ENCODE measurements at regions not wholly inside any gene's neighbourhood (a gene's known extent, or its start where the extent isn't known, plus 50 kb on each side); places are given as distances from the start of the nearest gene placed in this dataset.

- TF ChIP-seq GATA3 (IDR thresholded peaks at IDR 0.05; ENCODE audit: low read depth, low read length): no peak
- TF ChIP-seq GATA2 (IDR thresholded peaks at IDR 0.05; ENCODE audit: low read depth, low read length): no peak
Measured at GRCh38 chr4:53705151-53705764, 114.0 kb upstream of the LNX1 start.

- no peak for TF ChIP-seq GATA2 (IDR thresholded peaks at IDR 0.05; ENCODE audit: low read depth, low read length)
- TF ChIP-seq GATA3 (IDR thresholded peaks at IDR 0.05; ENCODE audit: low read depth, low read length): no peak
Measured at GRCh38 chr4:53704329-53704728, 113.0 kb upstream of the LNX1 start.

- no peak for TF ChIP-seq GATA3 (IDR thresholded peaks at IDR 0.05; ENCODE audit: low read depth, low read length)
- no peak for TF ChIP-seq GATA2 (IDR thresholded peaks at IDR 0.05; ENCODE audit: low read depth, low read length)
Measured at GRCh38 chr4:53703267-53703655, 112.0 kb upstream of the LNX1 start.

GRCh38 chr4:53702334-53703266 is 111.3 kb upstream of the LNX1 start:
- TF ChIP-seq GATA2 (IDR thresholded peaks at IDR 0.05; ENCODE audit: low read depth, low read length): no peak
- TF ChIP-seq GATA3 (IDR thresholded peaks at IDR 0.05; ENCODE audit: low read depth, low read length): no peak

GRCh38 chr4:53697016-53697685 is 105.9 kb upstream of the LNX1 start:
- TF ChIP-seq GATA2 (IDR thresholded peaks at IDR 0.05; ENCODE audit: low read depth, low read length): no peak

- TF ChIP-seq GATA3 (IDR thresholded peaks at IDR 0.05; ENCODE audit: low read depth, low read length) (no peak), GATA2 (IDR thresholded peaks at IDR 0.05; ENCODE audit: low read depth, low read length) (no peak)
Measured at GRCh38 chr4:53695540-53696463, 104.5 kb upstream of the LNX1 start.

GRCh38 chr4:53694666-53695065 is 103.4 kb upstream of the LNX1 start:
- TF ChIP-seq GATA2 (IDR thresholded peaks at IDR 0.05; ENCODE audit: low read depth, low read length) (no peak), GATA3 (IDR thresholded peaks at IDR 0.05; ENCODE audit: low read depth, low read length) (no peak)

- TF ChIP-seq GATA2 (IDR thresholded peaks at IDR 0.05; ENCODE audit: low read depth, low read length) (no peak), GATA3 (IDR thresholded peaks at IDR 0.05; ENCODE audit: low read depth, low read length) (no peak)
Measured at GRCh38 chr4:53693909-53694308, 102.6 kb upstream of the LNX1 start.

GRCh38 chr4:53693408-53693807 is 102.1 kb upstream of the LNX1 start:
- TF ChIP-seq GATA3 (IDR thresholded peaks at IDR 0.05; ENCODE audit: low read depth, low read length): no peak
- no peak for TF ChIP-seq GATA2 (IDR thresholded peaks at IDR 0.05; ENCODE audit: low read depth, low read length)

- no peak for TF ChIP-seq GATA3 (IDR thresholded peaks at IDR 0.05; ENCODE audit: low read depth, low read length)
- no peak for TF ChIP-seq GATA2 (IDR thresholded peaks at IDR 0.05; ENCODE audit: low read depth, low read length)
Measured at GRCh38 chr4:53688186-53688790, 97.0 kb upstream of the LNX1 start.

GRCh38 chr4:53686521-53686920 is 95.2 kb upstream of the LNX1 start:
- TF ChIP-seq GATA2 (IDR thresholded peaks at IDR 0.05; ENCODE audit: low read depth, low read length): no peak
- no peak for TF ChIP-seq GATA3 (IDR thresholded peaks at IDR 0.05; ENCODE audit: low read depth, low read length)

GRCh38 chr4:53684136-53685130 is 93.1 kb upstream of the LNX1 start:
- TF ChIP-seq GATA3 (IDR thresholded peaks at IDR 0.05; ENCODE audit: low read depth, low read length) (no peak), GATA2 (IDR thresholded peaks at IDR 0.05; ENCODE audit: low read depth, low read length) (no peak)
